HCT116 (cell line): ENCODE measurements at regions not wholly inside any gene's neighbourhood (a gene's known extent, or its start where the extent isn't known, plus 50 kb on each side); places are given as distances from the start of the nearest gene placed in this dataset.

Experiments used
- EGR1 ChIP-seq: IDR thresholded peaks from 2 replicates; pipeline ENCODE4 v1.6.1; 2012; ENCODE audit warnings: low read depth
- ELF1 ChIP-seq: IDR thresholded peaks from 2 replicates; pipeline ENCODE4 v1.6.1; 2012; ENCODE audit warnings: low read depth, borderline replicate concordance
- MAX ChIP-seq: IDR thresholded peaks from 2 replicates; pipeline ENCODE4 v1.6.1; 2012
- POLR2A ChIP-seq: IDR thresholded peaks from 2 replicates; pipeline ENCODE4 v1.7.0; 2011; ENCODE audit warnings: borderline replicate concordance; ENCODE audit not compliant: insufficient read depth, insufficient read length; ENCODE audit errors: extremely low read depth
- SRF ChIP-seq: IDR thresholded peaks from 2 replicates; pipeline ENCODE4 v1.6.1; 2012; ENCODE audit warnings: low read depth
- ZNF274 ChIP-seq: fragments of 200-500 bp; sonication (Bioruptor generic); IDR thresholded peaks from 2 replicates; pipeline ENCODE4 v1.6.1; 2014; ENCODE audit warnings: mild to moderate bottlenecking, low read depth, low read length, inconsistent platforms
- TF ChIP-seq, protein P1 (sequence below), 3 experiments: fragments of 200-600 bp in 1 of 3; sonication (generic) in 1 of 3; IDR thresholded peaks in 2 of 3; conservative IDR thresholded peaks in 1 of 3; 2 replicates each; pipeline ENCODE4 v1.5.1; 2012 to 2017; ENCODE audit warnings: low read depth in 2 of 3, low read length in 2 of 3, antibody characterized with exemption in 1 of 3, borderline replicate concordance in 1 of 3, control low read depth in 1 of 3, mild to moderate bottlenecking in 1 of 3, mixed read lengths in 1 of 3, mixed run types in 1 of 3, moderate library complexity in 1 of 3; ENCODE audit not compliant: insufficient read depth in 1 of 3
- TF ChIP-seq, protein P2 (sequence below): IDR thresholded peaks from 2 replicates; pipeline ENCODE4 v1.6.1; 2012; ENCODE audit warnings: low read depth

DNA sequence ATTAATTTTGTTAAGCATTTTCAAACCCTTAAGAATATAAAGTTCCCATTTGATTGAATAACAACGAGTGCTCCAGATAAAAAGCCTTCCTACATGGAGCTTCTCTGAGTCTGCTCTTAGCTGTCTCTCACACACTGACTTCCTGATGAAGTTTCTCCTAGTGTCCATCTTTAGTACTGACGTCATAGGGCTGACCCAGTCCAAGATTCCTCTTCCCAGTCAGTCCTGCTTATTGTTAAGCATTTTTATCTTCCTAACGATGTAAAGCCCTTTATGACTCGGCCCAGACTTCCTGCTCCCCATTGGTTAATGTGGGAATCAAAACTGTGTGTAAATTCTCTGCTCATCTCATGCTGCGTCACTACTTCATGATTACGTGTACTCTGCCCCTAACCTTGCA is 398.8 kb downstream of the TFEC start:
- TF ChIP-seq POLR2A = no peak
- TF ChIP-seq, protein P1, sequence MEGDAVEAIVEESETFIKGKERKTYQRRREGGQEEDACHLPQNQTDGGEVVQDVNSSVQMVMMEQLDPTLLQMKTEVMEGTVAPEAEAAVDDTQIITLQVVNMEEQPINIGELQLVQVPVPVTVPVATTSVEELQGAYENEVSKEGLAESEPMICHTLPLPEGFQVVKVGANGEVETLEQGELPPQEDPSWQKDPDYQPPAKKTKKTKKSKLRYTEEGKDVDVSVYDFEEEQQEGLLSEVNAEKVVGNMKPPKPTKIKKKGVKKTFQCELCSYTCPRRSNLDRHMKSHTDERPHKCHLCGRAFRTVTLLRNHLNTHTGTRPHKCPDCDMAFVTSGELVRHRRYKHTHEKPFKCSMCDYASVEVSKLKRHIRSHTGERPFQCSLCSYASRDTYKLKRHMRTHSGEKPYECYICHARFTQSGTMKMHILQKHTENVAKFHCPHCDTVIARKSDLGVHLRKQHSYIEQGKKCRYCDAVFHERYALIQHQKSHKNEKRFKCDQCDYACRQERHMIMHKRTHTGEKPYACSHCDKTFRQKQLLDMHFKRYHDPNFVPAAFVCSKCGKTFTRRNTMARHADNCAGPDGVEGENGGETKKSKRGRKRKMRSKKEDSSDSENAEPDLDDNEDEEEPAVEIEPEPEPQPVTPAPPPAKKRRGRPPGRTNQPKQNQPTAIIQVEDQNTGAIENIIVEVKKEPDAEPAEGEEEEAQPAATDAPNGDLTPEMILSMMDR (IDR thresholded peaks at IDR 0.05 in 2 of 3, conservative IDR thresholded peaks at IDR 0.05 in 1 of 3; ENCODE audit: borderline replicate concordance in 1 of 3, insufficient read depth in 1 of 3, low read depth in 2 of 3, low read length in 2 of 3) = 0 out of 6 replicates have a peak, but pooled peaks of 1 of the 3 experiments have one; percentile 18
- TF ChIP-seq, protein P2, sequence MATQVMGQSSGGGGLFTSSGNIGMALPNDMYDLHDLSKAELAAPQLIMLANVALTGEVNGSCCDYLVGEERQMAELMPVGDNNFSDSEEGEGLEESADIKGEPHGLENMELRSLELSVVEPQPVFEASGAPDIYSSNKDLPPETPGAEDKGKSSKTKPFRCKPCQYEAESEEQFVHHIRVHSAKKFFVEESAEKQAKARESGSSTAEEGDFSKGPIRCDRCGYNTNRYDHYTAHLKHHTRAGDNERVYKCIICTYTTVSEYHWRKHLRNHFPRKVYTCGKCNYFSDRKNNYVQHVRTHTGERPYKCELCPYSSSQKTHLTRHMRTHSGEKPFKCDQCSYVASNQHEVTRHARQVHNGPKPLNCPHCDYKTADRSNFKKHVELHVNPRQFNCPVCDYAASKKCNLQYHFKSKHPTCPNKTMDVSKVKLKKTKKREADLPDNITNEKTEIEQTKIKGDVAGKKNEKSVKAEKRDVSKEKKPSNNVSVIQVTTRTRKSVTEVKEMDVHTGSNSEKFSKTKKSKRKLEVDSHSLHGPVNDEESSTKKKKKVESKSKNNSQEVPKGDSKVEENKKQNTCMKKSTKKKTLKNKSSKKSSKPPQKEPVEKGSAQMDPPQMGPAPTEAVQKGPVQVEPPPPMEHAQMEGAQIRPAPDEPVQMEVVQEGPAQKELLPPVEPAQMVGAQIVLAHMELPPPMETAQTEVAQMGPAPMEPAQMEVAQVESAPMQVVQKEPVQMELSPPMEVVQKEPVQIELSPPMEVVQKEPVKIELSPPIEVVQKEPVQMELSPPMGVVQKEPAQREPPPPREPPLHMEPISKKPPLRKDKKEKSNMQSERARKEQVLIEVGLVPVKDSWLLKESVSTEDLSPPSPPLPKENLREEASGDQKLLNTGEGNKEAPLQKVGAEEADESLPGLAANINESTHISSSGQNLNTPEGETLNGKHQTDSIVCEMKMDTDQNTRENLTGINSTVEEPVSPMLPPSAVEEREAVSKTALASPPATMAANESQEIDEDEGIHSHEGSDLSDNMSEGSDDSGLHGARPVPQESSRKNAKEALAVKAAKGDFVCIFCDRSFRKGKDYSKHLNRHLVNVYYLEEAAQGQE = no peak
- no peak for TF ChIP-seq ELF1
- TF ChIP-seq EGR1 = no peak
- TF ChIP-seq SRF = no peak
- no peak for TF ChIP-seq ZNF274
- no peak for TF ChIP-seq MAX
